ENCODE measurements at regions not wholly inside any gene's neighbourhood (a gene's known extent, or its start where the extent isn't known, plus 50 kb on each side); places are given as distances from the start of the nearest gene placed in this dataset.

GRCh38 chr16:80041410-80041809 is 440.9 kb upstream of the MAF start:
- DNase-seq (no peak), ATAC-seq (no peak)
- no peaks in the 10 kb centered on the region for H3K4me1 ChIP-seq
- intact Hi-C loops (cut with DNase I) = no loop called here
- H3K27ac ChIP-seq = no peak overlapping the region
- H3K27me3 ChIP-seq = no peaks in the 10 kb centered on the region
- H3K4me3 ChIP-seq = no peak overlapping the region
- 73% methylated on average over 2 of the region's 2 CpGs for WGBS (ENCODE audit: insufficient coverage, low coverage, low lambda C conversion rate, missing lambda C conversion rate)
- H3K36me3 ChIP-seq = no peaks in the 10 kb centered on the region
- no peaks in the 10 kb centered on the region for H3K9me3 ChIP-seq
- TF ChIP-seq CTCF (IDR thresholded peaks at IDR 0.05) (no peak), POLR2A (IDR thresholded peaks at IDR 0.05) (no peak)

- 73% methylated on average over 2 of the region's 3 CpGs for WGBS (ENCODE audit: insufficient coverage, low coverage, low lambda C conversion rate, missing lambda C conversion rate)
- ATAC-seq (no peak), DNase-seq (no peak)
- Histone ChIP-seq H3K9me3 (no peaks in the 10 kb centered on the region), H3K4me1 (no peaks in the 10 kb centered on the region), H3K36me3 (no peaks in the 10 kb centered on the region), H3K4me3 (no peak overlapping the region), H3K27ac (no peak overlapping the region), H3K27me3 (no peaks in the 10 kb centered on the region)
- TF ChIP-seq POLR2A (IDR thresholded peaks at IDR 0.05) (no peak), CTCF (IDR thresholded peaks at IDR 0.05) (no peak)
- intact Hi-C loops (cut with DNase I) = no loop called here
These were observed 440.3 kb upstream of the MAF start for GRCh38 chr16:80040814-80041213.

- TF ChIP-seq POLR2A (IDR thresholded peaks at IDR 0.05) (no peak), CTCF (IDR thresholded peaks at IDR 0.05) (no peak)
- Histone ChIP-seq H3K36me3 (no peaks in the 10 kb centered on the region), H3K4me1 (no peaks in the 10 kb centered on the region), H3K9me3 (no peaks in the 10 kb centered on the region), H3K27me3 (no peaks in the 10 kb centered on the region), H3K4me3 (no peak overlapping the region), H3K27ac (no peak overlapping the region)
- no peak for DNase-seq
- intact Hi-C loops (cut with DNase I) = no loop called here
- no peak for ATAC-seq
These were observed 439.9 kb upstream of the MAF start for GRCh38 chr16:80040413-80040812.

- Histone ChIP-seq H3K27ac (no peak overlapping the region), H3K9me3 (no peaks in the 10 kb centered on the region), H3K4me3 (no peak overlapping the region), H3K36me3 (no peaks in the 10 kb centered on the region), H3K27me3 (no peaks in the 10 kb centered on the region), H3K4me1 (no peaks in the 10 kb centered on the region)
- no peak for TF ChIP-seq CTCF (IDR thresholded peaks at IDR 0.05)
- TF ChIP-seq POLR2A (IDR thresholded peaks at IDR 0.05) = no peak
- WGBS (ENCODE audit: insufficient coverage, low coverage, low lambda C conversion rate, missing lambda C conversion rate) = 44% methylated on average over 2 of the region's 2 CpGs
- ATAC-seq (no peak), DNase-seq (no peak)
- intact Hi-C loops (cut with DNase I) = no loop called here
These were observed 439.2 kb upstream of the MAF start for GRCh38 chr16:80039777-80040176.

- Histone ChIP-seq H3K27ac (no peak overlapping the region), H3K4me3 (no peak overlapping the region), H3K36me3 (no peaks in the 10 kb centered on the region), H3K9me3 (no peaks in the 10 kb centered on the region), H3K4me1 (no peaks in the 10 kb centered on the region), H3K27me3 (no peaks in the 10 kb centered on the region)
- WGBS (ENCODE audit: insufficient coverage, low coverage, low lambda C conversion rate, missing lambda C conversion rate) = 79% methylated on average over 6 of the region's 6 CpGs
- ATAC-seq (no peak), DNase-seq (no peak)
- no peak for TF ChIP-seq CTCF (IDR thresholded peaks at IDR 0.05)
- TF ChIP-seq POLR2A (IDR thresholded peaks at IDR 0.05) = no peak
- intact Hi-C loops (cut with DNase I) = no loop called here
These were observed 438.0 kb upstream of the MAF start for GRCh38 chr16:80038566-80038965.

All from right lobe of liver (tissue), 6 donors.